GM21381 (cell line): ENCODE measurements at regions not wholly inside any gene's neighbourhood (a gene's known extent, or its start where the extent isn't known, plus 50 kb on each side); places are given as distances from the start of the nearest gene placed in this dataset.
"Not testable (repeated sequence)": the region's sequence is repeated elsewhere in the genome, so short reads cannot be mapped to it uniquely, and the experiment has no call there.

ENCODE experiments used
- ATAC-seq: cut with Tn5 transposase; IDR thresholded peaks from one replicate; pipeline ENCODE4 v1.9.1; 2021; ENCODE audit warnings: mild to moderate bottlenecking, moderate library complexity; ENCODE audit not compliant: unreplicated experiment

GRCh38 chr7:39824456-39825200, 125.4 kb upstream of the CDK13 start:
- no peak for ATAC-seq

GRCh38 chr7:39825401-39825980, 124.6 kb upstream of the CDK13 start:
- ATAC-seq: no peak

- no peak for ATAC-seq
These were observed 123.9 kb upstream of the CDK13 start for GRCh38 chr7:39826166-39826565.

GRCh38 chr7:39827571-39827970, 122.5 kb upstream of the CDK13 start:
- ATAC-seq: no peak

GRCh38 chr7:39829028-39829427, 121.0 kb upstream of the CDK13 start:
- ATAC-seq: no peak

GRCh38 chr7:39832519-39833085, 117.5 kb upstream of the CDK13 start:
- ATAC-seq: no peak

GRCh38 chr7:39833180-39833799, 116.8 kb upstream of the CDK13 start:
- ATAC-seq: peak; percentile 51

GRCh38 chr7:39833865-39834634, 116.0 kb upstream of the CDK13 start:
- not testable (repeated sequence) for ATAC-seq

GRCh38 chr7:39838326-39838725, 111.7 kb upstream of the CDK13 start:
- no peak for ATAC-seq

GRCh38 chr7:39845006-39845405, 105.0 kb upstream of the CDK13 start:
- no peak for ATAC-seq

- ATAC-seq: no peak
These were observed 102.8 kb upstream of the CDK13 start for GRCh38 chr7:39847227-39847626.

GRCh38 chr7:39851466-39852045, 98.5 kb upstream of the CDK13 start:
- ATAC-seq: no peak

- ATAC-seq: peak; percentile 79
These were observed 95.3 kb upstream of the CDK13 start for GRCh38 chr7:39854616-39855324.

- ATAC-seq: no peak
These were observed 94.8 kb upstream of the CDK13 start for GRCh38 chr7:39855325-39855674.

- ATAC-seq: not testable (repeated sequence)
These were observed 86.3 kb upstream of the CDK13 start for GRCh38 chr7:39863675-39864322.

GRCh38 chr7:39869888-39870522, 80.1 kb upstream of the CDK13 start:
- ATAC-seq: not testable (repeated sequence)

GRCh38 chr7:39871610-39872009, 78.4 kb upstream of the CDK13 start:
- not testable (repeated sequence) for ATAC-seq

GRCh38 chr7:39880556-39880955, 69.5 kb upstream of the CDK13 start:
- ATAC-seq: no peak

GRCh38 chr7:39882148-39882784, 67.8 kb upstream of the CDK13 start:
- ATAC-seq: no peak
